Panc1 (cell line): ENCODE measurements at regions not wholly inside any gene's neighbourhood (a gene's known extent, or its start where the extent isn't known, plus 50 kb on each side); places are given as distances from the start of the nearest gene placed in this dataset.

Source experiments
- ATAC-seq: fragments of 200-7000 bp; cut with Tn5 transposase; 2 replicates; pipeline ENCODE4 v1.9.1; 2020; ENCODE audit warnings: mild to moderate bottlenecking, moderate library complexity
- BruUV-seq: library from RNA; stranded (reverse); fragments of 400-500 nt; replicated peaks from 2 replicates; lab custom pipeline; 2021; lab: Mats Ljungman, UMichigan
- CTCF ChIA-PET: fragments of 300-600 bp; sonication (Branson Sonifier 250); formaldehyde crosslinking; loops from one replicate; lab custom pipeline; 2022; ENCODE audit warnings: antibody characterized with exemption; lab: Charles Lee
- POLR2A ChIA-PET: fragments of 300-600 bp; sonication (Branson Sonifier 250); formaldehyde crosslinking; loops from one replicate; lab custom pipeline; 2022; ENCODE audit warnings: antibody characterized with exemption; lab: Charles Lee
- DNase-seq: peaks from one replicate; pipeline ENCODE4 v3.0.0-alpha.2; 2010; ENCODE audit warnings: low read depth, low spot score
- H3K27ac ChIP-seq: 2 replicates; pipeline ENCODE4 v1.5.1; 2011; ENCODE audit warnings: mild to moderate bottlenecking, low read length, inconsistent platforms
- H3K27me3 ChIP-seq: fragments of 200-500 bp; sonication (Bioruptor generic); 2 replicates; pipeline ENCODE4 v1.6.0; 2014; ENCODE audit warnings: low read length, inconsistent platforms; ENCODE audit not compliant: control insufficient read depth, insufficient read depth
- H3K36me3 ChIP-seq: fragments of 200-500 bp; sonication (Bioruptor generic); 2 replicates; pipeline ENCODE4 v1.5.1; 2014; ENCODE audit warnings: inconsistent platforms, mild to moderate bottlenecking, low read length, moderate library complexity; ENCODE audit not compliant: control insufficient read depth, insufficient read depth
- H3K4me1 ChIP-seq: 2 replicates; pipeline ENCODE4 v1.5.1; 2011; ENCODE audit warnings: inconsistent platforms, mild to moderate bottlenecking, low read length, moderate library complexity; ENCODE audit not compliant: control insufficient read depth, insufficient read depth
- H3K4me3 ChIP-seq, 2 experiments: 2 replicates each; pipeline ENCODE4 v1.5.1; 2011 to 2012; ENCODE audit warnings: low read depth in 2 of 2, low read length in 2 of 2, mild to moderate bottlenecking in 2 of 2, inconsistent platforms in 1 of 2, moderate library complexity in 1 of 2
- H3K9me3 ChIP-seq: fragments of 200-500 bp; sonication (Bioruptor generic); 2 replicates; pipeline ENCODE4 v1.5.1; 2014; ENCODE audit warnings: low read depth, mild to moderate bottlenecking, inconsistent platforms, low read length, moderate library complexity; ENCODE audit not compliant: control insufficient read depth, insufficient read depth
- CTCF ChIP-seq: fragments of 450-650 bp; IDR thresholded peaks from 2 replicates; pipeline ENCODE4 v1.5.1; 2017; ENCODE audit warnings: mild to moderate bottlenecking
- POLR2AphosphoS5 ChIP-seq: IDR thresholded peaks from 2 replicates; pipeline ENCODE4 v1.6.1; 2012; ENCODE audit warnings: mild to moderate bottlenecking, low read depth, low read length, moderate library complexity
- REST ChIP-seq, 2 experiments: IDR thresholded peaks; 2 replicates each; pipeline ENCODE4 v1.6.1; 2011 to 2012; ENCODE audit warnings: low read depth in 2 of 2, control low read depth in 1 of 2, low read length in 1 of 2, mild to moderate bottlenecking in 1 of 2, moderate library complexity in 1 of 2; ENCODE audit not compliant: insufficient read depth in 1 of 2
- SIN3A ChIP-seq: IDR thresholded peaks from 2 replicates; pipeline ENCODE4 v1.6.1; 2012; ENCODE audit warnings: low read depth, mild to moderate bottlenecking, low read length, moderate library complexity, borderline replicate concordance; ENCODE audit not compliant: insufficient read depth
- TCF7L2 ChIP-seq: IDR thresholded peaks from 2 replicates; pipeline ENCODE4 v1.6.1; 2011; ENCODE audit warnings: mild to moderate bottlenecking, low read depth, low read length, inconsistent platforms
- in situ Hi-C: cut with HindIII; loops from 2 replicates; pipeline ENCODE4 v1.10.0; 2016; ENCODE audit warnings: low sequenced_read_pairs, low pct_unique_long_range_greater_than_20kb
- intact Hi-C: fragments of 100-400 bp; cut with micrococcal nuclease; formaldehyde crosslinking; loops from one replicate; pipeline ENCODE4 v1.10.0; 2022; ENCODE audit not compliant: unreplicated experiment

GRCh38 chr6:45827952-45828530 lies 187.6 kb downstream of the CLIC5 start:
- no peak overlapping the region for H3K4me3 ChIP-seq
- intact Hi-C loops (no loop called here), in situ Hi-C loops (no loop called here)
- ChIA-PET CTCF (no interaction called here), POLR2A (no interaction called here)
- DNase-seq (no peak), ATAC-seq (no peak)
- H3K27me3 ChIP-seq: no peaks in the 10 kb centered on the region
- BruUV-seq: no TSS peak
- no peaks in the 10 kb centered on the region for H3K36me3 ChIP-seq
- no peaks in the 10 kb centered on the region for H3K4me1 ChIP-seq
- TF ChIP-seq CTCF: no peak
- TF ChIP-seq TCF7L2: no peak
- no peak for TF ChIP-seq REST (IDR thresholded peaks at IDR 0.05; ENCODE audit: insufficient read depth in 1 of 2, low read depth in 2 of 2, low read length in 1 of 2)
- TF ChIP-seq POLR2AphosphoS5: no peak
- no peak for TF ChIP-seq SIN3A
- no peaks in the 10 kb centered on the region for H3K9me3 ChIP-seq
- no peak overlapping the region for H3K27ac ChIP-seq

- Histone ChIP-seq H3K4me1 (no peaks in the 10 kb centered on the region), H3K36me3 (no peaks in the 10 kb centered on the region), H3K4me3 (no peak overlapping the region), H3K27me3 (no peaks in the 10 kb centered on the region; the same call in 1 of the 2 replicates), H3K27ac (no peak overlapping the region), H3K9me3 (no peaks in the 10 kb centered on the region)
- intact Hi-C loops: no loop called here
- ATAC-seq: no peak
- POLR2A ChIA-PET: no interaction called here
- TF ChIP-seq SIN3A: no peak
- TF ChIP-seq POLR2AphosphoS5: no peak
- no peak for TF ChIP-seq REST (IDR thresholded peaks at IDR 0.05; ENCODE audit: insufficient read depth in 1 of 2, low read depth in 2 of 2, low read length in 1 of 2)
- no peak for TF ChIP-seq CTCF
- no peak for TF ChIP-seq TCF7L2
- CTCF ChIA-PET: no interaction called here
- DNase-seq: no peak
- in situ Hi-C loops: no loop called here
- BruUV-seq: no TSS peak
Measured at GRCh38 chr6:45822873-45823272, 192.8 kb downstream of the CLIC5 start.
